ENCODE measurements at regions not wholly inside any gene's neighbourhood (a gene's known extent, or its start where the extent isn't known, plus 50 kb on each side); places are given as distances from the start of the nearest gene placed in this dataset.

GRCh38 chr16:66225696-66226095 lies 140.8 kb upstream of the CDH5 start:
- TF ChIP-seq POLR2AphosphoS5 (IDR thresholded peaks at IDR 0.05; ENCODE audit: borderline replicate concordance, low read depth, low read length), result no peak
- no peak for TF ChIP-seq EZH2 (IDR thresholded peaks at IDR 0.05)
- TF ChIP-seq FOXP2 (optimal IDR thresholded peaks at IDR 0.05; ENCODE audit: control extremely low read depth, extremely low read length, insufficient read depth), result no peak
